C1 segment of cervical spinal cord (tissue), 14 donors: ENCODE measurements at regions not wholly inside any gene's neighbourhood (a gene's known extent, or its start where the extent isn't known, plus 50 kb on each side); places are given as distances from the start of the nearest gene placed in this dataset.
A peak's percentile ranks its signal among the peaks of the same experiment; 100 is the strongest.

ENCODE experiments used
- DNase-seq, 14 donors: peaks; one replicate each; lab custom pipeline; 2025; lab: John Stamatoyannopoulos, UW

GRCh38 chr1:2887941-2888855, 86.7 kb upstream of the TTC34 start:
- no peak for DNase-seq

- DNase-seq = no peak
Observed at GRCh38 chr1:2890221-2890850, 88.8 kb upstream of the TTC34 start.

GRCh38 chr1:2891923-2892448, 90.5 kb upstream of the TTC34 start:
- no peak for DNase-seq

- no peak for DNase-seq
Observed at GRCh38 chr1:2893473-2894120, 92.1 kb upstream of the TTC34 start.

- DNase-seq = no peak
Observed at GRCh38 chr1:2894381-2895041, 93.0 kb upstream of the TTC34 start.

- DNase-seq = no peak
Observed at GRCh38 chr1:2896824-2897223, 95.3 kb upstream of the TTC34 start.

- DNase-seq = no peak
Observed at GRCh38 chr1:2903226-2903625, 101.7 kb upstream of the TTC34 start.

GRCh38 chr1:2904191-2904590, 102.7 kb upstream of the TTC34 start:
- no peak for DNase-seq

GRCh38 chr1:2905356-2905755, 103.9 kb upstream of the TTC34 start:
- DNase-seq = no peak

GRCh38 chr1:2906085-2906484, 104.6 kb upstream of the TTC34 start:
- no peak for DNase-seq

GRCh38 chr1:2906620-2907019, 105.1 kb upstream of the TTC34 start:
- DNase-seq = no peak

GRCh38 chr1:2907051-2907450, 105.6 kb upstream of the TTC34 start:
- DNase-seq = no peak

- no peak for DNase-seq
Observed at GRCh38 chr1:2908081-2908480, 106.6 kb upstream of the TTC34 start.

GRCh38 chr1:2908561-2908960, 107.1 kb upstream of the TTC34 start:
- DNase-seq = no peak

- DNase-seq = no peak
Observed at GRCh38 chr1:2909797-2910196, 108.3 kb upstream of the TTC34 start.

- DNase-seq = no peak
Observed at GRCh38 chr1:2910211-2910610, 108.7 kb upstream of the TTC34 start.

- DNase-seq = no peak
Observed at GRCh38 chr1:2911421-2912178, 109.7 kb upstream of the ACTRT2 start.

GRCh38 chr1:2912424-2913061, 108.7 kb upstream of the ACTRT2 start:
- no peak for DNase-seq

- no peak for DNase-seq
Observed at GRCh38 chr1:2913091-2913490, 108.2 kb upstream of the ACTRT2 start.

GRCh38 chr1:2914702-2915101, 106.6 kb upstream of the ACTRT2 start:
- DNase-seq = peak in 8 of 14 donors; percentile 9 to 28 (median 14)

- DNase-seq = no peak
Observed at GRCh38 chr1:2916153-2916552, 105.1 kb upstream of the ACTRT2 start.
